Esophagus squamous epithelium (tissue), 5 donors: ENCODE measurements at regions not wholly inside any gene's neighbourhood (a gene's known extent, or its start where the extent isn't known, plus 50 kb on each side); places are given as distances from the start of the nearest gene placed in this dataset.

Experiments
- DNase-seq: peaks from one replicate; lab custom pipeline; 2025; lab: John Stamatoyannopoulos, UW
- H3K27ac ChIP-seq, 4 donors: fragments of 200-600 bp; sonication (generic); one replicate each; pipeline ENCODE4 v1.5.1; 2016 to 2019; ENCODE audit warnings: mild to moderate bottlenecking in 1 of 4
- H3K27me3 ChIP-seq, 4 donors: fragments of 200-600 bp; sonication (generic); 1 replicate in 3 of 4; 2 replicates in 1 of 4; pipeline versions ENCODE4 v1.5.1 to v1.6.0; 2017 to 2021; ENCODE audit warnings: antibody characterized with exemption in 1 of 4
- H3K36me3 ChIP-seq, 3 donors: fragments of 200-600 bp; sonication (generic); one replicate each; pipeline ENCODE4 v1.5.1; 2016 to 2019
- H3K4me1 ChIP-seq, 3 donors: fragments of 200-600 bp; sonication (generic); one replicate each; pipeline ENCODE4 v1.5.1; 2017 to 2019
- H3K4me3 ChIP-seq, 4 donors: fragments of 200-600 bp; sonication (generic); 1 replicate in 3 of 4; 2 replicates in 1 of 4; pipeline ENCODE4 v1.5.1; 2016 to 2019; ENCODE audit warnings: mild to moderate bottlenecking in 2 of 4, moderate library complexity in 1 of 4
- H3K9me3 ChIP-seq, 3 donors: fragments of 200-600 bp; sonication (generic); one replicate each; pipeline ENCODE4 v1.5.1; 2016 to 2019
- CTCF ChIP-seq, 6 experiments: fragments of 450-650 bp in 4 of 6; fragments of 200-600 bp in 2 of 6; sonication (generic) in 2 of 6; IDR thresholded peaks; one replicate each; pipeline ENCODE4 v1.5.1; 2016 to 2019; ENCODE audit warnings: antibody characterized with exemption in 6 of 6, mild to moderate bottlenecking in 4 of 6, moderate library complexity in 4 of 6
- POLR2A ChIP-seq, 4 donors: fragments of 450-650 bp; IDR thresholded peaks; one replicate each; pipeline ENCODE4 v1.6.1; 2017; ENCODE audit warnings: antibody characterized with exemption in 4 of 4, mild to moderate bottlenecking in 4 of 4, moderate library complexity in 3 of 4
- WGBS, 2 donors: methylation state at CpG; one replicate each; pipeline ENCODE4 v1.1.5; 2018; 5-methylcytosine and 5-hydroxymethylcytosine counted together
- intact Hi-C: fragments of 100-400 bp; cut with DNase I; formaldehyde crosslinking; loops from one replicate; pipeline ENCODE4 v1.15.0; 2022
- donor health status: DM: yes; HTN: yes; CAD: no.

GRCh38 chr4:32417113-32417704 is 1697.0 kb downstream of the PCDH7 start:
- no peak overlapping the region for H3K27ac ChIP-seq
- 69 to 73% methylated on average over 3 of the region's 3 CpGs for WGBS, 2 donors
- H3K36me3 ChIP-seq = no peaks in the 10 kb centered on the region
- DNase-seq = no peak
- no peaks in the 10 kb centered on the region for H3K4me1 ChIP-seq
- no peaks in the 10 kb centered on the region for H3K27me3 ChIP-seq
- H3K4me3 ChIP-seq = no peak overlapping the region
- no peak for TF ChIP-seq POLR2A (IDR thresholded peaks at IDR 0.05)
- no peak for TF ChIP-seq CTCF (IDR thresholded peaks at IDR 0.05)
- intact Hi-C loops = no loop called here
- no peaks in the 10 kb centered on the region for H3K9me3 ChIP-seq

GRCh38 chr4:32423267-32423666 is 1703.1 kb downstream of the PCDH7 start:
- peaks cover 0 to 10% (median 0%) of the 10 kb centered on the region in 3 donors for H3K9me3 ChIP-seq
- WGBS, 2 donors = 64 to 67% methylated on average over 1 to 3 of the region's 3 CpGs
- DNase-seq = no peak

GRCh38 chr4:32425243-32425642 is 1705.1 kb downstream of the PCDH7 start:
- Histone ChIP-seq H3K4me1 (no peaks in the 10 kb centered on the region), H3K27me3 (no peaks in the 10 kb centered on the region), H3K27ac (no peak overlapping the region), H3K9me3 (peaks cover 0 to 10% (median 0%) of the 10 kb centered on the region in 3 donors), H3K36me3 (no peaks in the 10 kb centered on the region), H3K4me3 (no peak overlapping the region)
- no peak for DNase-seq
- intact Hi-C loops = no loop called here
- WGBS, 2 donors = 40 to 44% methylated on average over 3 of the region's 3 CpGs
- TF ChIP-seq POLR2A (IDR thresholded peaks at IDR 0.05) (no peak), CTCF (IDR thresholded peaks at IDR 0.05) (no peak)

More at GRCh38 chr4:32423267-32423666, 1703.1 kb downstream of the PCDH7 start:
- no peaks in the 10 kb centered on the region for H3K27me3 ChIP-seq
- no peaks in the 10 kb centered on the region for H3K36me3 ChIP-seq
- no peak overlapping the region for H3K4me3 ChIP-seq
- no peak overlapping the region for H3K27ac ChIP-seq
- no peaks in the 10 kb centered on the region for H3K4me1 ChIP-seq
- TF ChIP-seq CTCF (IDR thresholded peaks at IDR 0.05) = no peak
- TF ChIP-seq POLR2A (IDR thresholded peaks at IDR 0.05) = no peak
- intact Hi-C loops = no loop called here

GRCh38 chr4:32427566-32427965 is 1707.4 kb downstream of the PCDH7 start:
- intact Hi-C loops = no loop called here
- Histone ChIP-seq H3K4me1 (no peaks in the 10 kb centered on the region), H3K4me3 (no peak overlapping the region), H3K36me3 (no peaks in the 10 kb centered on the region), H3K27ac (no peak overlapping the region), H3K27me3 (no peaks in the 10 kb centered on the region), H3K9me3 (peaks cover 0 to 10% (median 0%) of the 10 kb centered on the region in 3 donors)
- DNase-seq = no peak
- no peak for TF ChIP-seq CTCF (IDR thresholded peaks at IDR 0.05)
- no peak for TF ChIP-seq POLR2A (IDR thresholded peaks at IDR 0.05)
- WGBS, 2 donors = 59 to 63% methylated on average over 6 to 7 of the region's 7 CpGs

GRCh38 chr4:32429151-32429550 is 1709.0 kb downstream of the PCDH7 start:
- H3K27me3 ChIP-seq = no peaks in the 10 kb centered on the region
- TF ChIP-seq CTCF (IDR thresholded peaks at IDR 0.05) (no peak), POLR2A (IDR thresholded peaks at IDR 0.05) (no peak)
- 15 to 19% methylated on average over 2 of the region's 2 CpGs for WGBS, 2 donors
- no peak for DNase-seq
- H3K4me1 ChIP-seq = no peaks in the 10 kb centered on the region
- H3K36me3 ChIP-seq = no peaks in the 10 kb centered on the region
- H3K4me3 ChIP-seq = no peak overlapping the region
- H3K27ac ChIP-seq = no peak overlapping the region
- no peaks in the 10 kb centered on the region for H3K9me3 ChIP-seq
- intact Hi-C loops = no loop called here
